Forelimb muscle (tissue), 1 donor: ENCODE measurements at regions not wholly inside any gene's neighbourhood (a gene's known extent, or its start where the extent isn't known, plus 50 kb on each side); places are given as distances from the start of the nearest gene placed in this dataset.
"Not testable (repeated sequence)": the region's sequence is repeated elsewhere in the genome, so short reads cannot be mapped to it uniquely, and the experiment has no call there.

Experiments used
- DNase-seq: peaks from one replicate; pipeline ENCODE4 v3.0.0-alpha.2; 2013; ENCODE audit warnings: low read depth

DNA sequence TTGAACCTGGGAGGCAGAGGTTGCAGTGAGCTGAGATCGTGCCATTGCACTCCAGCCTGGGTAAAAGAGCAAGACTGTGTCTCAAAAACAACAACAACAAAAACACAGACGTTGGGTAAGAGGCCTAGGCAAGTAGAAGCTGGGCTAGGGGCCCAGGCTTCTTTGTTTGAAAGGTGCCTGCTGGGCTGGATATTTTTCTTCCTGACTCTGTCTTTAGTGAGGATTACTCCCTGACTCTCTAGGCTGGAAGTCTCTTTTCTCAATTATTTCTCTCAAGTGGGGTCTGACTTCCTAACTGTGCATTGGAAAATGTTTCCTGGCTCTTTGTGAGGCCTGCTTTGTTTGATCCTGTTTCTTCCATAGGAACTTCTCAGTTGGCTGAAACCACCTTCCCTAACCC lies 76.5 kb upstream of the DTNBP1 start:
- DNase-seq: no peak

DNA sequence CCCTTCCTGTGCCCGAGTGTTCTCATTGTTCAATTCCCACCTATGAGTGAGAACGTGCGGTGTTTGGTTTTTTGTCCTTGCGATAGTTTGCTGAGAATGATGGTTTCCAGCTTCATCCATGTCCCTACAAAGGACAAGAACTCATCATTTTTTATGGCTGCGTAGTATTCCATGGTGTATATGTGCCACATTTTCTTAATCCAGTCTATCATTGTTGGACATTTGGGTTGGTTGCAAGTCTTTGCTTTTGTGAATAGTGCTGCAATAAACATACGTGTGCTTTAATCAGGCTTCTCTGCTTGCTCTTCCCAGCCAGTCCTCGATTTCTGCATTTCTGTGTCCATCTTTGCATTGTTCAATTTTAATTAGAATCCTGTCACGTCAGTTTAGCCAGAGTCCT lies 75.4 kb upstream of the DTNBP1 start:
- DNase-seq: not testable (repeated sequence)

DNA sequence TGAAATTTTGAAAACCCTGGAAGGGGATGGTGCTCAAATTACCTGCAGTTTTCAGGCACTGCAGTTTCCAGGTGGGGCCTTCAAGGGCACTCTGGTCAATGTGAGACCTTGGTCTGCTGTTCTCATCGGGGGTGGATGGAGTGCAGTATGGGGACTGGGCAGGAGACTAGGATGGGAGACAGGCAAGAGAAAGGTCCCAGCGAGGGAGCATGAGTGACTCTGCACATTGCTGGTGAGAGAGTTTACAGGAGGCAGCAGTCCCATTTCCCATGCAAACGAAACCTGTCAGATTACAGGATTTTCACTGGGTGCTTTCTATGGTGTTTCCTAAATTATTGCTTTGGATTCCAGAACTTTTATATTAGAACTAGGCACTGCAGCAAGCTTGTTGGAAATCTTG lies 73.5 kb upstream of the DTNBP1 start:
- no peak for DNase-seq

DNA sequence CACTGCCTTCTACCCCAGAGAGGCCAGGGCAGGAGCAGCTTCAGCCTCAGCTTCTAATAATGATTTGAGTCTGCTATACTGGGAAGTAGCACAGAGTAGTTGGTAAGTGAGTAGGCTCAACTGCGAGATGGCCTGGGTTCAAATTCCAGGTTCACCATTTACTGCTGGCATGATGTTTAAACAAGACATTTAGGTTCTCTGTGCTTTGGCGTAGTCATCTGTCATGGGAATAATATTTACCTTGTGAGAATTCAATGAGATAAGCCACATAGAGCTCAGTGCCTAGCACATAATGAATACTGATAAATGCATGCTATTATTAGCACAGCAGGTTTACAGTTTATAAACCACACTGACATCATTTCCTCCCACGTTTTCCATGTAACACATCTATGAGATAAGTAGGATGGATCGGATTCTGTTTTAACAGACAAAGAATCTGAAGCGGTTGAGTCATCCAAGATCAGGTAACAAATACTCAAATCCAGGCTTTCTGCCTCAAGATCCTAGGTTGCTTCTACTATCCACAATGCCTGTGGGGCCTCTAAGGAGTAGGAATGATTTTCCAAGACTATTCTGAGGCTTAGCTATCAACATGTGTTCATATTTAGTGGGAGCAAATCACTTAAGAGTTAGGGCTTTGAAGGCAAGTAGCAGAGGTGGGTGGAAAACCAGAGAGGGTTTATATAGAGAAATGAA lies 72.9 kb upstream of the DTNBP1 start:
- DNase-seq: no peak

DNA sequence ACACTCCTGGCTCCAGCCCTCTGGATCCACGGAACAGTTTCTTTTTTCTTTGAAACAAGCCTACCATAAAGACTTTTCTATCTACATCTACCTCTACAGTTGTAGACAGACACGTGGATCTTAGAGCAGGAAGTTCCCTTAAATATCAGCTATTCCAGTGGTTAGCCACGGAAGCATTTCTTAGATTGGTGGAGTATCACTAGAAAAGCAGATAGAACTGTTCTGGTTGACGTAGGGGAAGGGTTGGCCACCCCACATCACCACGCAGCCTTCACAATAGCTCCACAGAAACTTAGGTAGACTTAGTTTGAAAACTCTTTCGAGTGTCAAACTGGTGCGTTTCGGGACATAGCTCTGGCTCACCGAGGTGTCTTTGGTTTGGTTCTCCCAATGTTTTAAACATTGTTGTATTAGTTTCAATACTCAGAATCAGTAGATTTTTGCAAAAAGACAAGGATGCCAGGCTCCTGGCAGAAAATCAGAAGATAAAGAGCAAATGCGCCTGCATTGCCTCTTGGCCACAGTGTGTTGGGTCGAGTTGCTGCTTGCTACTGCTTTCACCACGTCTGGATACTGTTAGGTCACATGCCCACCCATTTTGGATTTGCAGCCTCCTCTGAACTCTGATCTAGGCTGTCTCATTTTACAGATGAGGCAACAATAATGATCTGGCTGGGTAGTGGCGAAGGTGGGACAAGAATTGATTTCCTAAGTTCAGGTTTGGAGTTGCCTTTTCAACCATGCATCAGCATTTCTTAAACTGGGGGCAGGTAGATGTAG lies 71.5 kb upstream of the DTNBP1 start:
- DNase-seq: no peak

DNA sequence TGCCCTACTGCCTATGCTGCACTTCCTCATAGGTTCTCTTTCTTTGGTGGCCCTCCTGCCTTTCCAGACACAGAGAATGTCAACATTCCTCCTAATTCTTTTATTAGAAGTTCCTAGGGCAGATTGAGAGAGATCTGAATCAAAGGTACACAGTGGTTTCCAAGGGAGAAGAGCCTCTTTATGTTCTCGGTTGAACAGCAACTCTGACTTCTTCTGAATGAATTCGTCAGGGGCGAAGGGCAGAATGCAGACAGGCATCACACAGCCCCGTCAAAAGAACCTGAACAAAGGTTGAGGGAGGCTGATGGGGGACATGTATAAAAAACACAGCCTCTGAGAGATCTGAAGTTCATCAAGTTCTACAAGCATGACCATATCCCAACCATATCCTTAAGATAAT lies 68.1 kb upstream of the DTNBP1 start:
- DNase-seq: no peak

DNA sequence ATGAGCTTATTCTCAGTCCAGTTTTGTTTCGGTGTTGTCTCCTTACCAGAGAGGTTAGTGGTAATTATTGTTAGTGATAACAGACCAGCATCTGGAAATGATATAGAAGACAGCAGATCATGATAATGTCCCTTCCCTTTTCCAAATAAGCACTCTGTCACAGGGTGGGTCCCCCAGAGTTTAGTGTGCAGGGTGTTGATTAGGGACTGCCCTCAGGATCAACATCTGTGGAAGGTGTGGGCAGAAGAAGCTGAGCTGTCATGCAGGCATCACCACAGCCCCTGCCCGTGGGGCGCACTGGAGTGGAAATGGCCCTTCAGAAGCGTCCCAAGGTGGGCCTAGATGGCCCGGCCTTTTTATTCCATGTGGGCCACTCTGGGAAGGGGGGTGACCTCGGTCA lies 67.6 kb upstream of the DTNBP1 start:
- DNase-seq: no peak

DNA sequence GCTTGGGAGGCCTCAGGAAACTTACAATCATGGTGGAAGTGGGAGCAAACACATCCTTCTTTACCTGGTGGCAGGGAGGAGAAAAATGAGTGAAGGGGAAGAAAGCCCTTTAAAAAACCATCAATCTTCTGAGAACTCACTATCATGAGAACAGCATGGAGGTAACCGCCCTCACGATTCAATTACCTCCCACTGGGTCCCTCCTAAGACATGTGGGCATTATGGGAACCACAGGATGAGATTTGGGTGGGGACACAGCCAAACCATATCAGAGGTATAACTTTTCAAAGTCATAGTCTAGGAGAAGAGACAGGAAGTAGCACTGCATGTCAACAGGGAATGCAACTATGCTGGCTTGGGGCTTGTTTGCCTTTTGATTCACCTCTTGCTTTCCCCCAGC lies 59.9 kb upstream of the DTNBP1 start:
- DNase-seq: no peak

DNA sequence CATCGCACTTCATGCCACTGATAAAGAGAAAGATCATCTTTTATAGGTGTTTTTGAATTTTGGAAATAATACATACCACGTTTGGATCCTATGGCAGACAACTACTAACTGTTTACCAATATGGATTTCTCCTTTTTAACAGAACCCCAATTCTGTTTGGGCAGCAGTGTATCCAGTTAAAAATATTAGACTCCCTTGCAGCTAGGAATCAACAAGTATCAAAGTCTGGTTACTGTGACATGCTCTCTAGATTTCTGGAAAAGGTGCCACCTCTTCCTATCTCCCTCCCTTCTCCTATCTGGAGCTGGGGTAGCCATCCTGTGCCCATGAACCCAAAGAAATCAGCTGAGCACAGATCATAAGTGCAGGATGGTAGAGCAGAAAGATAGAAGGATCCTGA lies 54.1 kb upstream of the DTNBP1 start:
- no peak for DNase-seq

DNA sequence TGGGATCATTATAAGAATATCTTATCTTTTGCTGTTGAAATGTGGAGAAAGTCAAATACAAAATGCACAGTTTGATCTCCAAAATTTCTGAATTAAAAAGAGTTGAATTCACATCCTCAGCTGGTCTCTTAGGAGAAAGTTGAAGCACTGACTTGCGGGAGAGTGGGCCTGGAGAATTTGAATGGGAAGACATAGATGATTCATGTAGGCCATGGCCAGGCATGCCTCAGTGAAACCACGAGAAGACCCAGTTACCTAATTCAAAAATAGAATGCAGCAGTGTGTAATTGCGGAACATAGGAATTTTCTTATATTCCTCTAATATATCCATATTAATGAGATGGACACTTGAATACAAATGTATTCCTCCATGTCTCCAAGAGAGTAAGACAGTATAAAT lies 53.0 kb upstream of the DTNBP1 start:
- DNase-seq: no peak

DNA sequence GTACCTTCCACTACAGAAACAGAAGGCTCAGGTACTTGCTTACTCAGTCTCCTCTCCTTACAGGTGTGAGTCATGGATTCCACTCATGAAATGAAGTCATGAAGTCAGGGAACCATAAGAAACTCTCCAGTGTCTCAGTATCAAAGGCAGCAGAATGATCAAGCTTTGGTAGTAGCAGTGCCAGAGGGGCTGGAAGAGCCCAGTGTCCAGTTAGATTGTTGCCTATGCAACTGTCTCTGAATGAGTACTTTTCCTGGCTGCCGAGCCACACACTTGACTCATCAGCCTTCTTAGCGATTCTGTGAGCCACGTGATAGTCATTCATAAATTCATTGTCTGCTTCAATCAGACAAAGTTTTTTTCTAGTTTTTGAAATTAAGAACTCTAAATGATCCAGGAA lies 52.2 kb upstream of the DTNBP1 start:
- no peak for DNase-seq

DNA sequence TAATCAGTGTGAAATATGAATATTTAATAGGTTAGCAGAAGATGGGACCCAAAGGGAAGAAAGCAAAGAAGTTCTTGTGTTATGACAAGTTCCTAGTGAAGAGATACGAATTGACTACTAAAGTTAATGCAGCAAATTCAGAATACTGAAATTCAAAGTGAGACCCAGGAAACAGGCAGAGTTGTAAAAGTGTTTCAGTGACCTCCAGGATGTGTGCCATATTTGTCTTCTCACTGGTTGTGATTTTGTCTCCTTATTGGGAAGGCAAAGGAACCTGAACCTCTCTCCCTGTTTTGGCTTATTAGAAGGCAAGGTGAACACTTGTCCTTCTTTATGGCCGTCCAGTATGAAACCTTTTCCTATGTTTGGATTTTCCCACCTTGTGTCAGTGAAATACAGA lies 51.8 kb upstream of the DTNBP1 start:
- no peak for DNase-seq

DNA sequence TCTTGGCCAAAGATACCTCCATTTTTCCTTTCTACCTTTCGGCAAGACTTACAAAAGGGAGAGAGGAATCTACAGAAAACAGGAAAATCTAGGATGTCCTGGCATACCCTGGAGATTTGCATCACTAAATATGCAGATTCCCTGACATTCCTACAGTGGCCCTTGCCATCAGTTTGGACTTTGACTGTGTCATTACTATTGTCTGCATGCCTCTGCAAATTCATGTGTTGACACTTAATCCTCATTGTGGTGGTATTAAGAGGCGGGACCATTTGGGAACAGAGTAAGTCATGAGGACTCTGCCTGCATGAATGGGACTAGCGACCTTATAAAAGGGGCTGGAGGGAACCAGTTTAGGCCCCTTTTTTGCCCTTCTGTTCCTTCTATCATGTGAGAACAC lies 50.5 kb upstream of the DTNBP1 start:
- DNase-seq: no peak

DNA sequence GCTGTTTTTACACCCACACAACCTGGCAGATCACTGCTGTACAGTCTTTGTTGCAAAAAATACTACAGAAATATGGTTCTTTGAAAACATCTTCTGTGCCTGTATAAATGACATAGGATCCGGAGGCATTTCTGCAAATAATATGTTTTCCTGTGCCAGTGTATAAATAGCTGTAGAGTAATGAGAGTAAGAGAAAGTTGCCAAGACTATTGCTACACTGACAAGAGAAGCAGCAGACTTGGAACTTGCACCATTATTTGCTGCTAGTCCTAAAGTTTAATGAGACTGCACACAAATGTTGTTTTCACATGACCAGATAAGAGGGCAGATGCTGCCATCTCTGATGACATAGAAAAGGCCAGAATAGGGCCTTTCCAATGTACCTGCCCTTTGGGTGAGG lies 50.0 kb upstream of the DTNBP1 start:
- DNase-seq: no peak
